NCI-H1417 treated with DMSO at 0.1 percent for 48 hours (cell line): ENCODE measurements at regions not wholly inside any gene's neighbourhood (a gene's known extent, or its start where the extent isn't known, plus 50 kb on each side); places are given as distances from the start of the nearest gene placed in this dataset.

Experiments used
- DNase-seq: peaks from one replicate; lab custom pipeline; 2025; lab: John Stamatoyannopoulos, UW

- no peak for DNase-seq
These were observed 291.8 kb downstream of the ICOS start for GRCh38 chr2:204228169-204228886.

GRCh38 chr2:204234248-204234647 lies 297.7 kb downstream of the ICOS start:
- DNase-seq = no peak

- DNase-seq = no peak
These were observed 298.3 kb downstream of the ICOS start for GRCh38 chr2:204234879-204235278.

- DNase-seq = no peak
These were observed 300.9 kb downstream of the ICOS start for GRCh38 chr2:204237416-204237815.

GRCh38 chr2:204239411-204240165 lies 303.0 kb downstream of the ICOS start:
- no peak for DNase-seq

- no peak for DNase-seq
These were observed 304.3 kb upstream of the PARD3B start for GRCh38 chr2:204240961-204241360.

GRCh38 chr2:204249437-204249836 lies 295.8 kb upstream of the PARD3B start:
- no peak for DNase-seq

- DNase-seq = no peak
These were observed 294.6 kb upstream of the PARD3B start for GRCh38 chr2:204250692-204251091.

- no peak for DNase-seq
These were observed 293.9 kb upstream of the PARD3B start for GRCh38 chr2:204251158-204251997.

GRCh38 chr2:204251998-204252376 lies 293.3 kb upstream of the PARD3B start:
- no peak for DNase-seq

GRCh38 chr2:204255071-204255470 lies 290.2 kb upstream of the PARD3B start:
- DNase-seq = no peak

GRCh38 chr2:204255526-204255925 lies 289.7 kb upstream of the PARD3B start:
- no peak for DNase-seq

GRCh38 chr2:204257781-204258180 lies 287.5 kb upstream of the PARD3B start:
- DNase-seq = no peak

- no peak for DNase-seq
These were observed 286.4 kb upstream of the PARD3B start for GRCh38 chr2:204258890-204259289.

GRCh38 chr2:204260162-204260877 lies 285.0 kb upstream of the PARD3B start:
- DNase-seq = peak; percentile 35

- no peak for DNase-seq
These were observed 284.4 kb upstream of the PARD3B start for GRCh38 chr2:204260901-204261300.

- no peak for DNase-seq
These were observed 283.4 kb upstream of the PARD3B start for GRCh38 chr2:204261846-204262245.

GRCh38 chr2:204264085-204264553 lies 281.2 kb upstream of the PARD3B start:
- peak; percentile 72 for DNase-seq

- peak; percentile 50 for DNase-seq
These were observed 280.6 kb upstream of the PARD3B start for GRCh38 chr2:204264621-204265140.

GRCh38 chr2:204265681-204266181 lies 279.5 kb upstream of the PARD3B start:
- DNase-seq = peak; percentile 71

- no peak for DNase-seq
These were observed 276.8 kb upstream of the PARD3B start for GRCh38 chr2:204268458-204268857.
